Memory B cell (primary cell): ENCODE measurements at regions not wholly inside any gene's neighbourhood (a gene's known extent, or its start where the extent isn't known, plus 50 kb on each side); places are given as distances from the start of the nearest gene placed in this dataset.
A peak's percentile ranks its signal among the peaks of the same experiment; 100 is the strongest.
"Not testable (repeated sequence)": the region's sequence is repeated elsewhere in the genome, so short reads cannot be mapped to it uniquely, and the experiment has no call there.

ENCODE experiments used
- ATAC-seq: fragments of 150-1000 bp; cut with Tn5 transposase; 2 replicates; pipeline ENCODE4 v1.10.0; 2021; ENCODE audit warnings: low read depth, mild to moderate bottlenecking, moderate library complexity
- DNase-seq, 2 donors: peaks; one replicate each; pipeline ENCODE4 v3.0.0; 2022; ENCODE audit warnings: low spot score in 2 of 2
- H3K27ac Mint-ChIP-seq: one replicate; pipeline ENCODE4 v1.8.0; 2022; ENCODE audit warnings: mild to moderate bottlenecking, moderate library complexity, mixed read lengths
- H3K27me3 Mint-ChIP-seq: one replicate; pipeline ENCODE4 v1.8.0; 2022; ENCODE audit warnings: mixed read lengths
- H3K36me3 Mint-ChIP-seq: one replicate; pipeline ENCODE4 v1.8.0; 2022; ENCODE audit warnings: mild to moderate bottlenecking, mixed read lengths
- H3K4me1 Mint-ChIP-seq: one replicate; pipeline ENCODE4 v1.8.0; 2022; ENCODE audit warnings: mixed read lengths
- H3K4me3 Mint-ChIP-seq: one replicate; pipeline ENCODE4 v1.8.0; 2022; ENCODE audit warnings: mild to moderate bottlenecking, moderate library complexity, mixed read lengths
- H3K9me3 Mint-ChIP-seq: one replicate; pipeline ENCODE4 v1.8.0; 2022; ENCODE audit warnings: mixed read lengths

DNA sequence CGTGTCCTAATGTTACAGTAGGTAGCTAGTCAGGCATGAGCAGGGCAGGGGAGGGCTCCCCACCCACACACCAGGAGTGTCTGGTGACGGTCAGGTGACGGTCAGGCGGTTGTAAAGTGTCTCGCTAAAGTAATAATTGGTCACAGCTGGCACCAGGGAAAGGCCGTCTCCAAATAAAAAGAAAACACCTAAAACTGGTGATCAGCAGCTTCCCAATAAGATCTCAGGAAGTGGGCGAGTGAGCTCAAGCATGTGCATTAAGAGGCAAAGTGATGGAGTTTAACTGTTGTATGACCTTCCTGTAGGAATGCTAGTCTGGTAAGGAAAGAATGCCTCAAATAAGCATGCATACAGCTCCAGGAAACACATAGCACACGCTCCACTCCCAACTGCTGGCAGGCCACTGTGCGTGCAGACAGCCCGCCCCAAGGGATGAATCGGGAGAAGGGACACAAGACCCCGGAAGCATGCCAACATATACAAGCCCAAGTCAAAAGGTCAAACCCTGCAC is 177.1 kb downstream of the RNF144A start:
- H3K36me3 Mint-ChIP-seq: no peaks in the 10 kb centered on the region
- DNase-seq: no peak

DNA sequence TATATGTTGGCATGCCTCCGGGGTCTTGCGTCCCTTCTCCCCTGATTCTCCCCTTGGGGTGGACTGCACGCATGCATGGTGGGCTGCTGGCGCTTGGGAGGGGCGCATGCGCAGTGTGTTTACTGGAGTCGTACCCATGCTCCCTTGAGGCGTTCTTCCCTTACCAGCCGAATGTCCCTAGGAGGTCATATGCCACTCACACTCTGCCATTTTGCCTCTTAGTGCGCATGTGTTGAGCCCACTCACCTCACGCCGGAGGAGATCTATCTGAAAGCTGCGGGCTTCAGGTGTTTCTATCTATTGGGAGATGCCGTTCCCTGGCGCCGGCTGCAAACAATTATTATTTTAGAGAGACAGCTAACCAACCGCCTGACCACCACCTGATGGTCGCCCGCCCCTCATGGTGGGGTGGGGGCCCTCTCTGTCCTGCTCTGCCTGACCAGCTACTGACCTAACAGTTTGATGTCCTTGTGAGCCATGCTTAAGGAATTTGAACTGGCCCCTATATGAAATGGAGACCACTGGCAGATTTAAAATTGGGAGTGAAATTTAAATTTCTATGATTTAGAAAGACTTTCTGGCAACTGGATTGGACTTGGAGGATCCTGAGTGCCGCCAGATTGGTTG is 179.6 kb downstream of the RNF144A start:
- Mint-ChIP-seq H3K36me3 (no peaks in the 10 kb centered on the region), H3K4me1 (peaks cover 4% of the 10 kb centered on the region), H3K4me3 (no peak overlapping the region), H3K27me3 (peaks cover 9% of the 10 kb centered on the region), H3K9me3 (peaks cover 2% of the 10 kb centered on the region), H3K27ac (no peak overlapping the region)
- ATAC-seq: no peak
- DNase-seq: no peak

More for the DNA sequence above, 177.1 kb downstream of the RNF144A start:
- H3K27me3 Mint-ChIP-seq: peaks cover 12% of the 10 kb centered on the region
- H3K9me3 Mint-ChIP-seq: no peaks in the 10 kb centered on the region
- ATAC-seq: no peak
- no peak overlapping the region for H3K4me3 Mint-ChIP-seq
- H3K4me1 Mint-ChIP-seq: peaks cover 4% of the 10 kb centered on the region
- no peak overlapping the region for H3K27ac Mint-ChIP-seq

DNA sequence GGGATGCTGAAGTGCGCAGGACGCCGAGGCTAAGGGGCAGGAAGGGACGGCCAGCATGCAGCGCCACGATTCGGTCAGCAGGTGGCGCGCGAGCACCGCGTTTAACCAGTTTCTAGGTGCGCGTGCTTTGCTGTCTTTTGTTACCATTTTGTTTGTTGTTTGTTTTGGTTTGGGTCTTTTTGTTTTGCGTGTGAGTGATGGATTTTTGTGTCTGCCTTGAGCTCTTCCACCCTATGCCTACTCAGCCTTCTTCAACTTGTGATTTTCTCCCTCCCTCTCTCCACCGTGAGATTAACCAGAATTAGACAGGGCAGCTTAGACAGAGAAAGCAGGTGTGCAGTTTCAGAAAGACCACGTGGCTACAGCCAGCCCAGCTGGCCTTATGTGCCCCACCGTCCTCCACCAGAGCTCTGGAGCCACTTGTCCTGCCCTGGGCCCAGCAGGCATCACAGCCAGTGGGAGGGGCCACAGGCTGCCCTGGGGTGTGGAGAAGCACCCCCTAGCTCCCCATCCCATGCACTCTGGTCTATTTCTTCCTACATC is 180.2 kb downstream of the RNF144A start:
- Mint-ChIP-seq H3K4me1 (peaks cover 4% of the 10 kb centered on the region), H3K27ac (no peak overlapping the region), H3K9me3 (peaks cover 2% of the 10 kb centered on the region), H3K36me3 (no peaks in the 10 kb centered on the region), H3K27me3 (peaks cover 9% of the 10 kb centered on the region), H3K4me3 (peak overlapping the region; percentile 30)
- peak; percentile 72 for ATAC-seq
- peak; percentile 60 to 76 for DNase-seq

DNA sequence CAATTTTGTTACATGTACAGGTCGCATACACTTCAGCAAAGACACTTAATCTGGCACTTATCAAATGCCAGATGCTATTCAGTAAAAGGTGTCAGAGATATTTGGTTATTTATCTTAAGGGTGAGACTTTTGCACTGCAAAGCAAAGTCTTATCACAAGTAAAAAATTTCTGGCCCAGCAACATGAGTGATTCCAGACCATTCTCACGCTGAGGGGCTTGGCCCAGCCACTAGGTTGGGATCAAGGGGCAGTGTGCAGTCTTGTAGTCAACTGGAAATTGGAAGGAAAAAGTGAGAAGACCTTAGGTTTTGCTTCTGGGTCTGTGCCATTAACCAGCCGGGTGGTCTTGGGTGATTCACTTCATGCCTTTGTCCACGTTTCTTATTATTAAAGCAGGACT is 181.6 kb downstream of the RNF144A start:
- H3K27ac Mint-ChIP-seq: no peak overlapping the region
- DNase-seq (no peak), ATAC-seq (no peak)
- H3K27me3 Mint-ChIP-seq: peaks cover 9% of the 10 kb centered on the region
- no peak overlapping the region for H3K4me3 Mint-ChIP-seq
- peaks cover 2% of the 10 kb centered on the region for H3K9me3 Mint-ChIP-seq
- H3K36me3 Mint-ChIP-seq: no peaks in the 10 kb centered on the region
- H3K4me1 Mint-ChIP-seq: peaks cover 4% of the 10 kb centered on the region

DNA sequence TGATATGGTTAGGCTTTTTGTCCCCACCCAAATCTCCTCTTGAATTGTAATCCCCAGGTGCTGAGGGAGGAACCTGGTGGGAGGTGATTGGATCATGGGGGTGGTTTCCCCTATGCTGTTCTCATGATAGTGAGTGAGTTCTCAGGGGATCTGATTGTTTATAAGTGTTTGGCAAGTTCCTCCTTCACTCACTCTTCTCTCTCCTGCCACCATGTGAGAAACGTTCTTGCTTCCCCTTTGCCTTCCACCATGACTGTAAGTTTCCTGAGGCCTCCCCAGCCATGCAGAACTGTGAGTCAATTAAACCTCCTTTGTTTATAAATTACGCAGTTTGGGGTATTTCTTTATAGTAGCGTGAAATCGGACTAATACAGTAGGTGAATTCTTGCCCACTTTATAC is 182.5 kb downstream of the RNF144A start:
- not testable (repeated sequence) for H3K36me3 Mint-ChIP-seq, H3K4me3 Mint-ChIP-seq, DNase-seq, H3K9me3 Mint-ChIP-seq, H3K27ac Mint-ChIP-seq, H3K4me1 Mint-ChIP-seq, H3K27me3 Mint-ChIP-seq
- ATAC-seq: peak; percentile 26

DNA sequence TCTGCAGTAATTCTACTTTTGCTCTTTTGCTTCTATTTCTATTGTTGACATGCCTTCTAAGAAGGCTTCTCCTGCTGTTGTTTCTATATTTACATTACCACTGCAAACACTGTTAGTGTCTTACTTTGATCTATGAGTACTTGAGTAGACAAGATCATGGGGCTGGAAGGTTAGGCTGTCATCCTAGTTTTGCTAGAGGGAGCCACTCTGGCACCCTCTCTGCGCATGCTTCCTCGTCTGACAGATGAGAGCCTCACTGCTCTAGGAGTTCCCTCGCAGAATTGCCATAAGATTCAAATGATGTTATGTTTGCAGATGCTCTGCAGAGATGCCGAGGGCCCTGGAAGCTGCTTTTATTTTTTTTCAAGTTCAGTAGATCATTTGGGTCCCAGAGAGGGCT is 185.6 kb downstream of the RNF144A start:
- DNase-seq (no peak), ATAC-seq (no peak)
- peaks cover 2% of the 10 kb centered on the region for H3K9me3 Mint-ChIP-seq
- no peak overlapping the region for H3K27ac Mint-ChIP-seq
- H3K4me3 Mint-ChIP-seq: no peak overlapping the region
- H3K36me3 Mint-ChIP-seq: no peaks in the 10 kb centered on the region
- no peaks in the 10 kb centered on the region for H3K4me1 Mint-ChIP-seq
- peaks cover 1% of the 10 kb centered on the region for H3K27me3 Mint-ChIP-seq

DNA sequence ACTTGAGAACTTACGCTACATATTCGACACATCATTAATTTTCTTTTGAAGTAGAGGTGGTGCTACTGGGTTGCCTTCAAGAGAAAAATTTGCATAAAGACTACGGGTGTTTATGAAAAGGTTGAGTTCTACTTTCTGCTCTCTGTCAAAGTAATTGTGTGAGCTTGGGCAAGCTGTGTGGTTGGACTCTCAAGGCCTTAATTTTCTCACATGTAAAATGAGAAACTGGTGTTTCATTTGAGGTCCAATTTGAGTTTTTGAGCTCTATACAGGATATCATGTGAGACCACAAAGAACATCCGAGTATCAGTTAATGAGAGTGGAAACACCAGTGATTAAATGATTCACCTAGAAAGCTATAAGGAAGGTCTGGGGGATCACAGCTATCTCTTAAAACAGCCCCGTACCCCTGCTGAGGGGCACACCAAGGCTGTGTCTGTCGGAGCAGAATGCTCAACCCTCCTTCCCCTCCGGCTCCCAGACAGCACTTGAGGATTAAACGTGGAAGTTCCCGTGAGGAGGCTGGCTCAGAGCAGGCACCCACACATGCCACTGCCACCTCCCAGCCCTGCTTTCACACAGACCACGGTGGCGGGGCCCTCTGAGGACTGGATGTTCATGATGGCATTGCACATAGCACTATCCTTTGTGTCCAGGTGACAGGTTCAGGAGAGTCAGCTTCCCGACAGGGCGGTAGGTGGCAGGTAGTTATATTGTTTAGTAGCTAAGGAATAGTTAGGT is 191.8 kb downstream of the RNF144A start:
- H3K27me3 Mint-ChIP-seq: peaks cover 2% of the 10 kb centered on the region
- no peaks in the 10 kb centered on the region for H3K4me1 Mint-ChIP-seq
- no peak overlapping the region for H3K4me3 Mint-ChIP-seq
- H3K27ac Mint-ChIP-seq: no peak overlapping the region
- H3K36me3 Mint-ChIP-seq: no peaks in the 10 kb centered on the region
- H3K9me3 Mint-ChIP-seq: no peaks in the 10 kb centered on the region
- ATAC-seq: no peak
- no peak for DNase-seq

DNA sequence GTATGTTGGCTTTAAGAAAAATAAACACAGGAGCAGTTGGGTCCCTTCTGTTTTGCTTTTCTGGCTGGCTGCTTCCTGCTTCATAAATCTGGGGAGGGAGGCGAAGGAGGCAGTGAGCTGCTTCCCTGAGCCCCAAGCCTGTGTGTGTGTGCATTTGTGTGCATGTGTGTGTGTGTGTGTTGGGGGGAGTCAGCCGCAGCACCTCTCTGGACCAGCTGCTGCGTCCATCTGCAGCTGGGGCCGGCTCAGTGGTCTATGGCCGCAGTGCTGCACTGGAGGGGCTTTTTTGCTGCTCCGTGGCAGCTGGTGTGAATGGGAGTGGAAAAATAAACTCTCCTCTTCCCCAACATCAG is 192.3 kb downstream of the RNF144A start:
- ATAC-seq (no peak), DNase-seq (no peak)
- Mint-ChIP-seq H3K4me1 (no peaks in the 10 kb centered on the region), H3K4me3 (no peak overlapping the region), H3K27ac (no peak overlapping the region), H3K27me3 (peaks cover 2% of the 10 kb centered on the region), H3K9me3 (no peaks in the 10 kb centered on the region), H3K36me3 (no peaks in the 10 kb centered on the region)

DNA sequence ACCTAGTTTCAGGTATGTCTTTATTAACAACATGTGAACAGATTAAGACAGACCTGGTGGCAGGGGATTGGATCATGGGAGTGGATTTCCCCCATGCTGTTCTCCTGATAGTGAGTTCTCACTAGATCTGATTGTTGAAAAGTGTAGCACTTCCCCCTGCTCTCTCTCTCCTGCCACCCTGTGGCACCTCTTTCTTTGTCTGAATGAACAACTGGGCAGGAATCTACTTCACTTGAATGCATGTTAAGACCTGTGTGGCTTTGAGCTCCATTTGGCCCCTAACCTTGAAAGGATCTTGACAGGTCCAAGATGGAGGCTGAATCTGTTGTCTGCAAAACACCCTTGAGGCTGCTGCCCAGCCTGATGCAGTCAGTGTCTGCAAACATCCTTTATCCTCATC is 194.4 kb downstream of the RNF144A start:
- DNase-seq (no peak), ATAC-seq (no peak)
- Mint-ChIP-seq H3K9me3 (peaks cover 3% of the 10 kb centered on the region), H3K36me3 (peaks cover 2% of the 10 kb centered on the region), H3K27me3 (peaks cover 4% of the 10 kb centered on the region), H3K4me3 (no peak overlapping the region), H3K27ac (no peak overlapping the region), H3K4me1 (no peaks in the 10 kb centered on the region)

DNA sequence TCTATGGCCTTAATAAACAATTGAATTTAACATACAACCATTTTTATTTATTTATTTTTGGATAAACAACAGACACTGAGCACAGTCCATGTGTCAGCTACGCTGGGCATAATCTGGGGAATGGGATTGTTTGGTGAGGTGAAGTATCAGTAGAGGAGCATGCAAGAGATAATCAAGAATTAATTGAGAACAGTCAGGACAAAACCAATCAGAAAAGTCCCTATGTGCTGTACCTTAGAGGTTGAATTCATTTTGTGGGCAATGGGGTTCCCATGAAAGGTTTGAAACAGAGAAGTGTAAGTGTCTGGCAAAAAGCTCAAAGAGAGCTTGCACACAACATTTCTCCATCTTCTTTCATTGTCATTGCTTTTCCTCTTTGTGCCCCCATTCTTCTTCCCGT is 198.2 kb downstream of the RNF144A start:
- peaks cover 2% of the 10 kb centered on the region for H3K36me3 Mint-ChIP-seq

DNA sequence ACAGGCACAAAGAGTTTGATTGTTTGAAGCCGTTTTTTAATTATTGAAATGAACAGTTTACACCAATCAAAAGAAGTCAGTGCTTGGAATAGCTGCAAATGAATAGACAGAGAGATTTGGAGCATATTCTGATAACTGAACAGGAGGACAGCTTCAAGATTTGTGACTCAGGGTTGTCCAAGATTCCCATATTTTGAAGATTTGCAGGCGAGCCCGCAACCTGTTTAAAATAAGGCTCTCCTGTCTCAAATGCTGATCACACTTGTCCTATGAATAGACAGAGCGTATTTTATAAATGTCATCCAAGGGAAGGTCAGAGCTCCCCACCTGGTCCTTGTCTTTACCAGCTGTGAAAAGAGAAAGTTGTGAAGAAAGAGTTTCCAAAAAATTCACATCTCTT is 198.7 kb downstream of the RNF144A start:
- H3K36me3 Mint-ChIP-seq: peaks cover 2% of the 10 kb centered on the region
- H3K9me3 Mint-ChIP-seq: peaks cover 3% of the 10 kb centered on the region
- ATAC-seq (no peak), DNase-seq (no peak)
- no peak overlapping the region for H3K4me3 Mint-ChIP-seq
- no peaks in the 10 kb centered on the region for H3K4me1 Mint-ChIP-seq
- no peak overlapping the region for H3K27ac Mint-ChIP-seq
- peaks cover 5% of the 10 kb centered on the region for H3K27me3 Mint-ChIP-seq

More for the DNA sequence above, 198.2 kb downstream of the RNF144A start:
- DNase-seq (no peak), ATAC-seq (no peak)
- H3K27me3 Mint-ChIP-seq: peaks cover 5% of the 10 kb centered on the region
- H3K9me3 Mint-ChIP-seq: peaks cover 3% of the 10 kb centered on the region
- H3K4me1 Mint-ChIP-seq: no peaks in the 10 kb centered on the region
- H3K27ac Mint-ChIP-seq: no peak overlapping the region
- H3K4me3 Mint-ChIP-seq: no peak overlapping the region

DNA sequence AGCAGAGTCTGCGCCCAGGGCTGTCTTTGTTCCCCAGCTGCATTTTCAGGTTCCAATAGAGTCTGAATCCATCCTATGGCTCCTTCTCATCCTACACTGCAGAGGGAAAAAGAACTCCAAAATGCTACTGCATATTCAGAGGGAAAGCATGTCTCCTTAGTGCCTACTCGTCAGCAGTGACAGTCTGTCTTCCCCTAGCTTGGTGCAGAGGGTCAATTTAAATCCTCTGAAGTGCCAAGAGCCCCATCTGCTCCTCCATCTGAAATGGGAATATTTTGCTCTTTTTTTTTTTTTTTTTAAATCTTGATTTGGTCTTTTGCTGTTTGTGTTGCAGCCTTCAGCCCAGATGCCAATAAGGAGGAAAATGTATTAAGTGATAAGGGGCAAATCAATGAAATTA is 199.3 kb downstream of the RNF144A start:
- H3K36me3 Mint-ChIP-seq: peaks cover 2% of the 10 kb centered on the region

DNA sequence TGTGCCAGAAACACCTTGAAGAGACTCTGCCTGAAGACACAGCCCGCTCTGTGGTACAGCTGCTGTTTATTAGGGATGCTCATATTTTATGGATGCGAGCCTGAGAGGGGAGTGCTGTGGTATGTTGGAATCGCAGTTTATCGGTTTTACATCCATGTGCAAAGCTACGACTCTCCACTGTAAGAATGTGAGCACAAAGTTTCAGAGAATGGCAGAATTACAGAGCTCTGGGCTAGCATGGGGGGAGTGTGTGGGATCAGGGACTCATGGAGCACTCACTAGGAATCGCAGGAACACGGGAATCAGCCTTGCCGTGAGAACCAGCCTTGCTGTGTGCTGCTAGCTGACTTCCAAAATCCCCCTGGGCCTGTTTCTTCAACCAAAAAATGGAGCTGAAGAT is 199.9 kb downstream of the RNF144A start:
- H3K27me3 Mint-ChIP-seq: peaks cover 5% of the 10 kb centered on the region
- DNase-seq: no peak

More for the DNA sequence above, 199.3 kb downstream of the RNF144A start:
- no peak overlapping the region for H3K27ac Mint-ChIP-seq
- no peak for DNase-seq
- H3K27me3 Mint-ChIP-seq: peaks cover 5% of the 10 kb centered on the region
- no peak overlapping the region for H3K4me3 Mint-ChIP-seq
- peaks cover 3% of the 10 kb centered on the region for H3K9me3 Mint-ChIP-seq
- H3K4me1 Mint-ChIP-seq: no peaks in the 10 kb centered on the region
- no peak for ATAC-seq

DNA sequence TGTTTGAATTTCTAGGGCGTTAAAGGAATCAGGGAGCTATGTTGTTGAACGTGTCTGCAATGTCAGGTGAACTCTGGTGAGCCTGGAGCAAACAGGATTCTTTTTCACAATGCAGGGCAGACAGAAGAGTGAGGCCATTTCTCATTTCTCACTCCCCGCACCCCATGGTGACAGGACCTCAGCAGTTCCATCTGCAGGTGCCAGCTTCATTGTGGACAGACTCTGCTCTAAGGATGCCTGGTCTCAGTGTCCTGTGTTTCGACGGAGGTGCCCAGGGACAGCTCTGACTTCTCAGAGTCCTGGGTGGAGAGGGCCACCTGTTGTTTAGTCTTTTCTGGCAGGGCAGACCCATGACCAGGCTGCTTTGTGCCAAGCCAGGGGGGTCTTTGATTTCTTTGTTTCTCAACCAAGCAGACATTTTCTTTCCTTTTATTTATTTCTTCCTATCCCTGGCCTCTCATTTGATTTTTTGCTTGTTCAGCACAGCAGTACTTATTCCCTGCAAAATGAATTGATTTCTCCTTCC is 201.5 kb downstream of the RNF144A start:
- H3K9me3 Mint-ChIP-seq: peaks cover 3% of the 10 kb centered on the region
- H3K36me3 Mint-ChIP-seq: peaks cover 2% of the 10 kb centered on the region
- no peak overlapping the region for H3K27ac Mint-ChIP-seq
- no peak overlapping the region for H3K4me3 Mint-ChIP-seq
- DNase-seq (no peak), ATAC-seq (no peak)
- H3K27me3 Mint-ChIP-seq: peaks cover 5% of the 10 kb centered on the region
- H3K4me1 Mint-ChIP-seq: no peaks in the 10 kb centered on the region

More for the DNA sequence above, 199.9 kb downstream of the RNF144A start:
- no peaks in the 10 kb centered on the region for H3K4me1 Mint-ChIP-seq
- H3K36me3 Mint-ChIP-seq: peaks cover 2% of the 10 kb centered on the region
- no peak overlapping the region for H3K27ac Mint-ChIP-seq
- ATAC-seq: no peak
- H3K4me3 Mint-ChIP-seq: no peak overlapping the region
- H3K9me3 Mint-ChIP-seq: peaks cover 3% of the 10 kb centered on the region
